ENCODE measurements at regions not wholly inside any gene's neighbourhood (a gene's known extent, or its start where the extent isn't known, plus 50 kb on each side); places are given as distances from the start of the nearest gene placed in this dataset.

- TF ChIP-seq CTCF (IDR thresholded peaks at IDR 0.05; ENCODE audit: borderline replicate concordance, control extremely low read depth, extremely low read depth, insufficient read depth, missing control alignments), result no peak
- in situ Hi-C loops (cut with MboI; ENCODE audit: low sequenced_read_pairs, unreplicated experiment), result no loop called here
- DNase-seq (ENCODE audit: low spot score), result no peak
Measured at GRCh38 chr13:73991884-73992283, 142.3 kb downstream of the KLF12 start.

GRCh38 chr13:73991384-73991783, 142.8 kb downstream of the KLF12 start:
- TF ChIP-seq CTCF (IDR thresholded peaks at IDR 0.05; ENCODE audit: borderline replicate concordance, control extremely low read depth, extremely low read depth, insufficient read depth, missing control alignments), result no peak
- DNase-seq (ENCODE audit: low spot score), result no peak
- in situ Hi-C loops (cut with MboI; ENCODE audit: low sequenced_read_pairs, unreplicated experiment), result no loop called here

GRCh38 chr13:73989244-73989843, 144.9 kb downstream of the KLF12 start:
- in situ Hi-C loops (cut with MboI; ENCODE audit: low sequenced_read_pairs, unreplicated experiment), result no loop called here
- no peak for TF ChIP-seq CTCF (IDR thresholded peaks at IDR 0.05; ENCODE audit: borderline replicate concordance, control extremely low read depth, extremely low read depth, insufficient read depth, missing control alignments)
- DNase-seq (ENCODE audit: low spot score), result no peak

- no peak for TF ChIP-seq CTCF (IDR thresholded peaks at IDR 0.05; ENCODE audit: borderline replicate concordance, control extremely low read depth, extremely low read depth, insufficient read depth, missing control alignments)
- DNase-seq (ENCODE audit: low spot score), result no peak
- in situ Hi-C loops (cut with MboI; ENCODE audit: low sequenced_read_pairs, unreplicated experiment), result no loop called here
Measured at GRCh38 chr13:73988461-73988860, 145.7 kb downstream of the KLF12 start.

- in situ Hi-C loops (cut with MboI; ENCODE audit: low sequenced_read_pairs, unreplicated experiment), result no loop called here
- no peak for TF ChIP-seq CTCF (IDR thresholded peaks at IDR 0.05; ENCODE audit: borderline replicate concordance, control extremely low read depth, extremely low read depth, insufficient read depth, missing control alignments)
- no peak for DNase-seq (ENCODE audit: low spot score)
Measured at GRCh38 chr13:73987618-73988017, 146.6 kb downstream of the KLF12 start.

GRCh38 chr13:73985783-73986182, 148.4 kb downstream of the KLF12 start:
- TF ChIP-seq CTCF (IDR thresholded peaks at IDR 0.05; ENCODE audit: borderline replicate concordance, control extremely low read depth, extremely low read depth, insufficient read depth, missing control alignments), result no peak
- DNase-seq (ENCODE audit: low spot score), result no peak
- in situ Hi-C loops (cut with MboI; ENCODE audit: low sequenced_read_pairs, unreplicated experiment), result no loop called here
